WTC11 (cell line): ENCODE measurements at regions not wholly inside any gene's neighbourhood (a gene's known extent, or its start where the extent isn't known, plus 50 kb on each side); places are given as distances from the start of the nearest gene placed in this dataset.

Experiments
- ATAC-seq: fragments of 200-7000 bp; cut with Tn5 transposase; 2 replicates; pipeline ENCODE4 v1.10.0; 2021; ENCODE audit warnings: mild to moderate bottlenecking, moderate library complexity
- CTCF ChIA-PET: fragments of 300-600 bp; sonication (Branson Sonifier 250); formaldehyde crosslinking; loops from one replicate; lab custom pipeline; 2021; ENCODE audit warnings: antibody characterized with exemption; lab: Charles Lee
- POLR2A ChIA-PET: fragments of 350-600 bp; sonication (Branson Sonifier 250); formaldehyde crosslinking; loops from one replicate; lab custom pipeline; 2021; ENCODE audit warnings: antibody characterized with exemption; lab: Charles Lee
- DNase-seq: peaks from one replicate; pipeline ENCODE4 v3.0.0; 2021; ENCODE audit warnings: low spot score
- H3K27ac Mint-ChIP-seq: 2 replicates; pipeline ENCODE4 v1.8.0; 2021; ENCODE audit warnings: mixed read lengths
- H3K27me3 Mint-ChIP-seq: 2 replicates; pipeline ENCODE4 v1.8.0; 2021; ENCODE audit warnings: low read depth, mild to moderate bottlenecking, moderate library complexity, mixed read lengths
- H3K36me3 Mint-ChIP-seq: 2 replicates; pipeline ENCODE4 v1.8.0; 2021; ENCODE audit warnings: mixed read lengths
- H3K4me1 Mint-ChIP-seq: 2 replicates; pipeline ENCODE4 v1.8.0; 2022; ENCODE audit warnings: mixed read lengths
- H3K4me3 Mint-ChIP-seq: 2 replicates; pipeline ENCODE4 v1.8.0; 2021; ENCODE audit warnings: mild to moderate bottlenecking, moderate library complexity, mixed read lengths
- H3K9me3 Mint-ChIP-seq: 2 replicates; pipeline ENCODE4 v1.8.0; 2021; ENCODE audit warnings: mixed read lengths
- AR ChIP-seq: fragments of 250-450 bp; sonication (Bioruptor Pico); IDR thresholded peaks from 2 replicates; pipeline ENCODE4 v1.9.0; 2021; ENCODE audit warnings: mild to moderate bottlenecking
- ARID4B ChIP-seq: sonication (generic); formaldehyde crosslinking; IDR thresholded peaks from 2 replicates; pipeline ENCODE4 v1.8.0; 2023; ENCODE audit warnings: missing genetic modification reagents, mild to moderate bottlenecking, borderline replicate concordance
- CREB1 ChIP-seq: sonication (generic); formaldehyde crosslinking; IDR thresholded peaks from 2 replicates; pipeline ENCODE4 v1.8.0; 2023; ENCODE audit warnings: mild to moderate bottlenecking, missing genetic modification reagents
- CTCF ChIP-seq: fragments of 200-600 bp; IDR thresholded peaks from 2 replicates; pipeline ENCODE4 v1.8.0; 2022; ENCODE audit warnings: antibody characterized with exemption
- E2F4 ChIP-seq: sonication (generic); formaldehyde crosslinking; IDR thresholded peaks from 2 replicates; pipeline ENCODE4 v1.8.1; 2022; ENCODE audit warnings: low read depth, mild to moderate bottlenecking, moderate library complexity, missing genetic modification reagents, borderline replicate concordance
- ERG ChIP-seq: fragments of 250-450 bp; sonication (Bioruptor Pico); IDR thresholded peaks from 2 replicates; pipeline ENCODE4 v1.8.0; 2021; ENCODE audit warnings: mild to moderate bottlenecking
- FOXP4 ChIP-seq: sonication (generic); formaldehyde crosslinking; IDR thresholded peaks from 2 replicates; pipeline ENCODE4 v1.8.0; 2022; ENCODE audit warnings: mild to moderate bottlenecking, missing genetic modification reagents
- JAZF1 ChIP-seq: fragments of 250-450 bp; sonication (Bioruptor Pico); IDR thresholded peaks from 2 replicates; pipeline ENCODE4 v1.9.0; 2021; ENCODE audit warnings: moderate library complexity, mild to moderate bottlenecking, inconsistent platforms
- PRRX2 ChIP-seq: fragments of 250-450 bp; sonication (Bioruptor Pico); IDR thresholded peaks from 2 replicates; pipeline ENCODE4 v1.8.0; 2021; ENCODE audit warnings: mild to moderate bottlenecking
- STAT6 ChIP-seq: sonication (generic); formaldehyde crosslinking; conservative IDR thresholded peaks from 2 replicates; pipeline ENCODE4 v1.8.1; 2023; ENCODE audit warnings: mild to moderate bottlenecking, low read depth, missing genetic modification reagents, moderate library complexity
- ZNF317 ChIP-seq: sonication (generic); formaldehyde crosslinking; IDR thresholded peaks from 2 replicates; pipeline ENCODE4 v1.8.1; 2023; ENCODE audit warnings: low read depth, mild to moderate bottlenecking, moderate library complexity, missing genetic modification reagents, borderline replicate concordance
- ZNF425 ChIP-seq: fragments of 250-450 bp; sonication (Bioruptor Pico); conservative IDR thresholded peaks from 2 replicates; pipeline ENCODE4 v1.9.0; 2021; ENCODE audit warnings: mild to moderate bottlenecking

GRCh38 chr12:88336076-88336739, 194.1 kb downstream of the TMTC3 start:
- Mint-ChIP-seq H3K4me3 (no peak overlapping the region), H3K36me3 (peaks cover 10% of the 10 kb centered on the region), H3K9me3 (peaks cover 4% of the 10 kb centered on the region), H3K4me1 (0 out of 2 replicates have a peak, but pooled peaks cover 2% of the 10 kb centered on the region), H3K27ac (no peak overlapping the region)
- ChIA-PET CTCF (no interaction called here), POLR2A (no interaction called here)
- TF ChIP-seq ERG (CRISPR knock-in tag), result no peak
- no peak for TF ChIP-seq ZNF425 (CRISPR knock-in tag)
- no peak for TF ChIP-seq AR (CRISPR knock-in tag)
- TF ChIP-seq CREB1 (CRISPR knock-in tag), result no peak
- no peak for TF ChIP-seq PRRX2 (CRISPR knock-in tag)
- no peak for TF ChIP-seq JAZF1 (CRISPR knock-in tag)
- TF ChIP-seq ZNF317, result no peak
- no peak for TF ChIP-seq ARID4B (CRISPR knock-in tag)
- no peak for TF ChIP-seq STAT6
- no peak for TF ChIP-seq E2F4 (CRISPR knock-in tag)
- TF ChIP-seq FOXP4 (CRISPR knock-in tag), result no peak
- no peak for TF ChIP-seq CTCF
- TF ChIP-seq, all 79 proteins: peak for 0
- ATAC-seq (no peak), DNase-seq (no peak)
- no peaks in the 10 kb centered on the region for H3K27me3 Mint-ChIP-seq
